NCI-H1092 (cell line): ENCODE measurements at regions not wholly inside any gene's neighbourhood (a gene's known extent, or its start where the extent isn't known, plus 50 kb on each side); places are given as distances from the start of the nearest gene placed in this dataset.
"Not testable (repeated sequence)": the region's sequence is repeated elsewhere in the genome, so short reads cannot be mapped to it uniquely, and the experiment has no call there.

Experiments
- DNase-seq: peaks from one replicate; lab custom pipeline; 2025; lab: John Stamatoyannopoulos, UW

DNA sequence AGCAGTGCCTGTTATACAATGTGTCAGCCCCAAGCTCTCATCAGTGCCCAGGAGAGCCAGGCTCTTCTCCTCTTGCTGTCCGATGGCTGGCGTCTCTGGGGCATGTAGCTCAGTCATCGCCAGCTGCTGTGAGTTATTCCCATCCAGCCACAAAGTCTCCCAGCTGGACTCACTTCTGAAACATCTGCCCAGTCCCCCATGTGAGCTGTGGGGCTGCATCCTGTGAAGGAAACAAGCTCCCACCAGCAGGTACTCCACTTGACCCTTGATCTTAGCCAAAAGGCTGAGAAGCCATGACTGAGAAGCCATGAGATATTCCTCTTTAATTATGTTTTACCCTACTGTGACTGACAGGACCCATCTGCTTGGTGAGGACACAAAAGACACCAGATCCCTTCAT lies 212.7 kb upstream of the IGFBP3 start:
- no peak for DNase-seq

GRCh38 chr7:46133072-46133471 lies 212.0 kb upstream of the IGFBP3 start:
- no peak for DNase-seq

- DNase-seq = no peak
Observed at GRCh38 chr7:46131916-46132795, 211.1 kb upstream of the IGFBP3 start.

DNA sequence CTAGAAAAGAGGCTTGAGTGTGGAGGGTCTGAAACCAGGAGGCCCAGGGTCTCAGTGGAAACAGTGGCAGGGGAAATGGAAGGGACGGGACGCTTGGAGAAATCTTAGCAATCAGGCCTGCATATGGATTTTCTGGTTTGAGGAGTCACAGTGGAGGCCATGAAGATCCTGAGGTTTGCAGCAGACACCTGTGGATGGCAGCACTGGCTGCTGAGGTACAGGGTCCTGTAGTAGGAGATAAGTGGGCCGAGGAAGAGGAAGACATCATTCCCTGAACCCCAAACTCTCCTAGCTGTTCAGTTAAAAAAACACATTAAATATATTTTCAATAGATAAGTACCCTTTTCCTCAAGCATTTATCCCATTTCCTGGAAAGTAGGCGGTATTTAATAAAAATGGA lies 208.8 kb upstream of the IGFBP3 start:
- no peak for DNase-seq

- DNase-seq = no peak
Observed at GRCh38 chr7:46127814-46128213, 206.7 kb upstream of the IGFBP3 start.

- DNase-seq = no peak
Observed at GRCh38 chr7:46126675-46127300, 205.7 kb upstream of the IGFBP3 start.

- DNase-seq = no peak
Observed at GRCh38 chr7:46123756-46124343, 202.8 kb upstream of the IGFBP3 start.

DNA sequence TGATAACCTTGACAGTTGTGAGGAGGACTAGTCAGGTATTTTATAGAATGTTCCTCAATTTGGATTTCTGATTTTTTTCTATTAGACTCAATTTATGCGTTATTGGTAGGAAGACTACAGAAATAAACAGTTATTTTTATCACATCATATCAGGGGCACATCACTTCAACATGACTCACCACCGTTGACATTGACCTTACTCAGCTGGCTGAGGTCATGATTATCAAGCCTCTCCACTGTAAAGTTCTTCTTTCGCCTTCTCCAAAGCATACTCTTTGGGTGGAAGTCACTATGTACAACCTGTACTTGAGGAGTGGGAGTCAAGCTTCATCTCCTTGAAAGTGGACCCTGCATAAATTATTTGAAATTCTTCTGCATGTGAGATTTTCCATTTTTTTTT lies 194.3 kb upstream of the IGFBP3 start:
- DNase-seq = no peak

DNA sequence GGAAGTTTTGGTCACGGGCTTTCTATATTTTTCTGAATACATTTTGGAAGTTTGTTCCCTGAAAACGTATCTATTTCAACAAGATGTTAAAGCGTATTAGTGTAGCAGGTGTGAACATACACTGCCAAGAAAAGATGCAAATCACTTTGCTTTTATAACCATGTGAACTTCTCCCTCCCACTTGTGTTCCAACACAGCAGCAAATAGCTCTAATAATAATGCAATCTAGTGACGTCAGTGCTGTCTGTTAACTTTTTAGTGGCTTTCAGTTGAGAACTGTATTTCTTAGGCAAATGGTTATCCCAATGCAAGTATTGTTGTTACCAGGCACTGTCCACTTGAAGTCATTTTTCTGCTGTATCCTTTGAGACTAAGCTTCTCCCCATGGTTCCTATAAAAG lies 188.4 kb upstream of the IGFBP3 start:
- no peak for DNase-seq

GRCh38 chr7:46108272-46108671 lies 187.2 kb upstream of the IGFBP3 start:
- DNase-seq = no peak

GRCh38 chr7:46107610-46108217 lies 186.6 kb upstream of the IGFBP3 start:
- no peak for DNase-seq

DNA sequence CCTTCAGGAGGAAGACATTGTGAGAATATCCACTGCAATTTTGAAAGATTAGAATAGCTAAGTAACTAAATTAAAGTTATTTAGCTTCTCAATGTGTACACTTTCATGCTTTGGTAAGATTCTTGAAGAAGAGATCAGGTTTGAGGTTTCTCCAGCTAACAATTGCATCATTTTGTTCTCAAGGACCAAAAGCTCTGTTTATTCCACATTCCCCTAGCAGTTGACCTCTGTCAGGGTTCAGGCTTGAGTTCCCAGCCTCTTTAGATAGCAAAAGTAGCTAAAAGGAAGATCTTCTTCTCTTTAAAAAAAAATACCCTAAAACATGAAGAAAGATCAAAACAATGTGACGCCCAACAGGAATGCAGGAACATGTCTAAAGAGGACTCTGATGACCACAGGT lies 179.4 kb upstream of the IGFBP3 start:
- DNase-seq = no peak

DNA sequence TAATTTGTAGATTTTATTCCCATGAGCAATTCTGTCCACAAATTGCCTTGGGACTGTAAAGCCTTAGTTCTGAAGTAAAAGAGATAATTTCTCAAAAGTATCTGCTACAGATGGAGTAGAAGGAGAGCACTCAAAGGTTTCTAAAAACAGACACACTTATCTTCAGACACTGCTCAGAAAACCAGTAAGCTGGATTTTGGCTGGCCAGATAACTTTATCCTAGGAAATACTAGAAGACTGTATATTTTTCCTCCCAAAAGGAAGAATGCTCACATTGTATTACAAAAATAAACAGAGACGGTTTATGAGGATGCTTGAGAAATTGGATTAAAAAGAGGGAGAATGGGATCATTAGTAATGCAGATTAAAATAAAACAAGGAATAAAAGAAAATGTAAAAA lies 178.0 kb upstream of the IGFBP3 start:
- DNase-seq = no peak

GRCh38 chr7:46091071-46091470 lies 170.0 kb upstream of the IGFBP3 start:
- DNase-seq = no peak

DNA sequence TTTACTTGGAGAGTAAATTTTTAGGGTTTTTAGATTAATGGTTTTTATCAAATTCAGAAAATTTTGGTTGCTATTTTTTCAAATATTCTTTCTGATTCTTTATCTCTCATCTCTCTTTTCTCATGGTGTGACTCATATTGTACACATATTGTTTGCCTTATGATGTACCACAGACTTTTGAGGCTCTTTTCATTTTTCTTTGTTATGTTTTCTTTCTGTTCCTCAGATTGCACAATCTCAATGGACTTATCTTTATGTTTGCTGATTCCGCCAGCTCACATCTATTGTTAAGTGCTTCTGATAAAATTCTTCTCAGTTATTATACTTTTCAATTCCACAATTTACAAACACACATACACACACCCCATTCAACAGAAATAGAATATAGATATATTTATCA lies 168.2 kb upstream of the IGFBP3 start:
- no peak for DNase-seq

- DNase-seq = not testable (repeated sequence)
Observed at GRCh38 chr7:46088486-46088885, 167.4 kb upstream of the IGFBP3 start.

- no peak for DNase-seq
Observed at GRCh38 chr7:46080595-46081159, 159.6 kb upstream of the IGFBP3 start.

- no peak for DNase-seq
Observed at GRCh38 chr7:46079421-46079820, 158.3 kb upstream of the IGFBP3 start.

- no peak for DNase-seq
Observed at GRCh38 chr7:46076527-46076926, 155.5 kb upstream of the IGFBP3 start.

DNA sequence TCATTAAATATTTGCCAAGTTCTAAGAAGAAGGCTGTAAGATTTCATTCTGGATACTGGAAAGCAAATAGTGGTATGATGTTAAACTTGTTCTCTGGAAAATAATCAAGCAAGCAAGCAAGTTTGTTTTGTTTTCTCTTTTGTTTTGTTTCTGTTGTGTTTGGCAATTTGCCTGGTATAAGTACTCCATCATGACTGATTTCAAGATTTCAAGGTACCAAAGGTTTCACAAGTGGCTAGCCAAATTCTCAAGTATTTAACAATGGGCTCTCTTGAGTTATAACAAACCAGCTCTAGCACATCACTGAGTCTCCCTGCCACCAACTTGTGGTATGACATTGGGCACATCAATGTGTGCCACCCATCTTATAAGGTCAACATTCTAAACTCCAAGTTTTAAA lies 151.7 kb upstream of the IGFBP3 start:
- DNase-seq = no peak

GRCh38 chr7:46071601-46072000 lies 150.5 kb upstream of the IGFBP3 start:
- DNase-seq = no peak

GRCh38 chr7:46071076-46071475 lies 150.0 kb upstream of the IGFBP3 start:
- no peak for DNase-seq

DNA sequence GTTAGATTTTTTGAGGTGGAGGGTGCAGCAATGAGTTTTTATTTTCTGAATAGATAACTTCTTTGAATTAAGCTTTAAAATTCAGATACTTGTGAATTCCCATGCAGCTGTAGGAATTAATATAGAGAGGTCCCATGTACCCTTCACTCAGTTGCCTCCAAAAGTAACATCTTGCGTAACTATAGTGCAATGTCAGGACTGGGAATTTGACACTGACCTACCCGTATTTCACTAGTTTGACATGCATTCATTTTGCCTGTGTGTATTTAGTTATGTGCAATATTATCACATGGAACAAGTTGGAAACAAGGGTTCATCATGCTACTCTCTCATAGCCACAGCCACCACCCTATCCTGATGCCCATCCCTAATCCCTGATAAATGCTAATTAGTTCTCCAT lies 147.1 kb upstream of the IGFBP3 start:
- DNase-seq = no peak
